22Rv1 (cell line): ENCODE measurements at regions not wholly inside any gene's neighbourhood (a gene's known extent, or its start where the extent isn't known, plus 50 kb on each side); places are given as distances from the start of the nearest gene placed in this dataset.

Source experiments
- H3K27ac ChIP-seq: fragments of 450-650 bp; 2 replicates; pipeline ENCODE4 v1.5.1; 2017
- CTCF ChIP-seq: fragments of 450-650 bp; IDR thresholded peaks from 2 replicates; pipeline ENCODE4 v1.5.1; 2017; ENCODE audit warnings: mild to moderate bottlenecking
- ZFX ChIP-seq: fragments of 450-650 bp; IDR thresholded peaks from 2 replicates; pipeline ENCODE4 v1.6.1; 2017; ENCODE audit warnings: antibody characterized with exemption, borderline replicate concordance

GRCh38 chr2:59303272-59303671, 1062.1 kb upstream of the FANCL start:
- H3K27ac ChIP-seq, result no peak overlapping the region
- TF ChIP-seq ZFX, result no peak
- no peak for TF ChIP-seq CTCF

- no peak for TF ChIP-seq ZFX
- no peak for TF ChIP-seq CTCF
- no peak overlapping the region for H3K27ac ChIP-seq
Observed at GRCh38 chr2:59302683-59303082, 1061.6 kb upstream of the FANCL start.

- no peak for TF ChIP-seq ZFX
- peak; percentile 76 for TF ChIP-seq CTCF
- no peak overlapping the region for H3K27ac ChIP-seq
Observed at GRCh38 chr2:59301466-59302402, 1060.6 kb upstream of the FANCL start.

- no peak overlapping the region for H3K27ac ChIP-seq
- no peak for TF ChIP-seq ZFX
- TF ChIP-seq CTCF, result no peak
Observed at GRCh38 chr2:59297816-59298215, 1056.7 kb upstream of the FANCL start.

- H3K27ac ChIP-seq, result no peak overlapping the region
- TF ChIP-seq CTCF (no peak), ZFX (no peak)
Observed at GRCh38 chr2:59296279-59296678, 1055.2 kb upstream of the FANCL start.

- no peak for TF ChIP-seq CTCF
- TF ChIP-seq ZFX, result no peak
- no peak overlapping the region for H3K27ac ChIP-seq
Observed at GRCh38 chr2:59295524-59296162, 1054.5 kb upstream of the FANCL start.

- TF ChIP-seq CTCF (no peak), ZFX (no peak)
- no peak overlapping the region for H3K27ac ChIP-seq
Observed at GRCh38 chr2:59288771-59289170, 1047.6 kb upstream of the FANCL start.
